ENCODE measurements at regions not wholly inside any gene's neighbourhood (a gene's known extent, or its start where the extent isn't known, plus 50 kb on each side); places are given as distances from the start of the nearest gene placed in this dataset.

DNA sequence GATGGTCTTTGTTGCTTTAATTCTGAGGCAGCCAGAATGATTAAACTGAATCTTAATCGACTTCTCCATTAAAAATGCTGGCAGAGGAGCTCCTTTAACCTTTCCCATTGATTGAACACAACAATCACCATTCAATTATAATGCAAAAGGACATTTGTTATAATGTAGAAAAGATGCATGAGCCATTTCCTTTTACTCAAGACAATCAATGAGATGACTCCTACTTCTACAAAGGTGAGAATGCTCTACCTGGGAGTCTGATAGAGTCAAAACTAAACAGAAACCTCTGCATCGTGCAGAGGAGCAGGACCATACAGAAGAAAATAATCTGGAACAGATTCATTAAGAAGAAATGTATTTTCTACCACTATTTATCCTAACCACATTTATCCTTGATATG is 253.6 kb upstream of the DACH1 start:
- TF ChIP-seq POLR2AphosphoS5 (IDR thresholded peaks at IDR 0.05; ENCODE audit: low read depth, low read length) (no peak), POLR2A (IDR thresholded peaks at IDR 0.05; ENCODE audit: low read depth, low read length) (no peak), TAF1 (IDR thresholded peaks at IDR 0.05; ENCODE audit: borderline replicate concordance, low read depth, low read length) (no peak)
